ENCODE measurements at regions not wholly inside any gene's neighbourhood (a gene's known extent, or its start where the extent isn't known, plus 50 kb on each side); places are given as distances from the start of the nearest gene placed in this dataset.
A peak's percentile ranks its signal among the peaks of the same experiment; 100 is the strongest.

DNA sequence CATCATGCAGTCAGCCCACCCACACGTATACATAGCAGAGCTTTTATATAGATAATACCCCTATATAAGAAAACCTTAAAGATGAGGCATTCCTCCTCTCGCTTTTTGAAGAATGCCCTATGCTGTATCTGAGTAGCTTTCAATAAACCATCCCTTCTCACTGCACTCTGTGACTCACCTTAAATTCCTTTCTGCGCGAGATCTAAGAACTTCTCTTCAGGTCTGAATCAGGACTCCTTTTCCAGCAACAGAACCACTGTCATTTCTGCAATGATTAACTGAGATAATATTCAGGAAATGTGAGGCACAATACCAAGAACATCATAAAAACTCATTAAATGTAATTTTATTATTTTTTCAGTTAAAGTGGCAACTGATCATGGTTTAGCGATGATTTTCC is 76.4 kb upstream of the DCLK2 start:
- TF ChIP-seq, protein P1, sequence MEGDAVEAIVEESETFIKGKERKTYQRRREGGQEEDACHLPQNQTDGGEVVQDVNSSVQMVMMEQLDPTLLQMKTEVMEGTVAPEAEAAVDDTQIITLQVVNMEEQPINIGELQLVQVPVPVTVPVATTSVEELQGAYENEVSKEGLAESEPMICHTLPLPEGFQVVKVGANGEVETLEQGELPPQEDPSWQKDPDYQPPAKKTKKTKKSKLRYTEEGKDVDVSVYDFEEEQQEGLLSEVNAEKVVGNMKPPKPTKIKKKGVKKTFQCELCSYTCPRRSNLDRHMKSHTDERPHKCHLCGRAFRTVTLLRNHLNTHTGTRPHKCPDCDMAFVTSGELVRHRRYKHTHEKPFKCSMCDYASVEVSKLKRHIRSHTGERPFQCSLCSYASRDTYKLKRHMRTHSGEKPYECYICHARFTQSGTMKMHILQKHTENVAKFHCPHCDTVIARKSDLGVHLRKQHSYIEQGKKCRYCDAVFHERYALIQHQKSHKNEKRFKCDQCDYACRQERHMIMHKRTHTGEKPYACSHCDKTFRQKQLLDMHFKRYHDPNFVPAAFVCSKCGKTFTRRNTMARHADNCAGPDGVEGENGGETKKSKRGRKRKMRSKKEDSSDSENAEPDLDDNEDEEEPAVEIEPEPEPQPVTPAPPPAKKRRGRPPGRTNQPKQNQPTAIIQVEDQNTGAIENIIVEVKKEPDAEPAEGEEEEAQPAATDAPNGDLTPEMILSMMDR (IDR thresholded peaks at IDR 0.05; ENCODE audit: control insufficient read depth, extremely low read depth, insufficient read depth): no peak
- DNase-seq (ENCODE audit: low read depth): no peak
- no peak overlapping the region for H3K4me3 ChIP-seq (ENCODE audit: low read depth, low read length)

DNA sequence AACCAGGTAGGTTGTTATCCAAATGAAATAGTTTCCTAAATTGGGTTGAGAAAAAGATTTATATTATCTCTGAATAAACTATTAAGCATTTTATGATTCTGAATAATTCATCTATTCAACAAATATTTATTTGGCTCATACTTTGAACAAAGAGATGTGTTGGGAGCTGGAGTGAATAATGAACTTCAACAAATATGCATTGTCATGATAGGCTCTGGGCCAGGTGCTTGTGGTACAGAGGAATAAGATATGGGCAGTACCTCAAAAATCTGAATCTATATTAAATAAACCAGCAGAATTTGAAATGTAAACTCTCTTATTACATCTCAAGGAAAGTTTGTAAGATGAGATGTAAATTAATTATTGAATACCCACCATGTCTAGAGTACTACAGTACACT is 75.7 kb upstream of the DCLK2 start:
- no peak overlapping the region for H3K4me3 ChIP-seq (ENCODE audit: low read depth, low read length)
- DNase-seq (ENCODE audit: low read depth): no peak
- TF ChIP-seq, protein P1 (IDR thresholded peaks at IDR 0.05; ENCODE audit: control insufficient read depth, extremely low read depth, insufficient read depth): no peak

DNA sequence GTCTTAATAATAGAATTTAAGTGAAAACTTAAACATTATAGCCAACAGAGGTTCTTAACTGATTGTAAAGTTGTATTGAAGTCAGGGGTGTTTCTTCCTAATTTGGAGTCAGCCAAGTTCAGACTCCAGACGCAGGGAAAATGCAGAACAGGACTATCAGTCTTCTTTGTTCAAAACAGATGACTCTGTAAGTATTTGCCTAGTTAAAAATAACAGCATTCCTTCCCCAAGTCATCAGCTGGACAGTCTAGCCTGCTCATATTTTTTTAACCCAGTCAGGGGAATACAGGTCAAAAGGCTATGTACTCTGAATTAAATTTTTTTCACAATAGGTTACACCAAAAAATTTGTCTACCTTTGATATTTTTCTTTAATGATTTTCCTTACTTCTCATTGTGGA is 73.8 kb upstream of the DCLK2 start:
- DNase-seq (ENCODE audit: low read depth): no peak
- TF ChIP-seq, protein P1 (IDR thresholded peaks at IDR 0.05; ENCODE audit: control insufficient read depth, extremely low read depth, insufficient read depth): no peak
- no peak overlapping the region for H3K4me3 ChIP-seq (ENCODE audit: low read depth, low read length)

DNA sequence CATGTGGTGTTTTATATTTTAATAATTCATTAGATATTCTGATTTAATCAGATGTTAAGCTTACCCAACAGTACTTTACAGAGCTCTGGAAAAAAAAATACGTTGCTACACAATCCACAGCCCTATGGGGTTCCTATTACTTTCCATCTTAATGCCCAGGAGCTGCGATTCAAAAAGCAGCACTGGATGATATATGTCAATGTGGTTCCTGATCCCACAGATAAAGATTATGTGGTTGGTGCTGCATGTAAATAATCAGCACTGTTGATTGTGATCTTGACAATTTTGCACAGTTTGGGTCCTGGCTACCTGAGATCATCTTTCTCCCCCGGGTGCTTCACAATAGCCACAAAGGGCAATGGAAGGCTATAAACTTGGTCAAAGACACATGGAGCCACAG is 72.7 kb upstream of the DCLK2 start:
- H3K4me3 ChIP-seq (ENCODE audit: low read depth, low read length): no peak overlapping the region
- no peak for DNase-seq (ENCODE audit: low read depth)
- TF ChIP-seq, protein P1 (IDR thresholded peaks at IDR 0.05; ENCODE audit: control insufficient read depth, extremely low read depth, insufficient read depth): no peak

DNA sequence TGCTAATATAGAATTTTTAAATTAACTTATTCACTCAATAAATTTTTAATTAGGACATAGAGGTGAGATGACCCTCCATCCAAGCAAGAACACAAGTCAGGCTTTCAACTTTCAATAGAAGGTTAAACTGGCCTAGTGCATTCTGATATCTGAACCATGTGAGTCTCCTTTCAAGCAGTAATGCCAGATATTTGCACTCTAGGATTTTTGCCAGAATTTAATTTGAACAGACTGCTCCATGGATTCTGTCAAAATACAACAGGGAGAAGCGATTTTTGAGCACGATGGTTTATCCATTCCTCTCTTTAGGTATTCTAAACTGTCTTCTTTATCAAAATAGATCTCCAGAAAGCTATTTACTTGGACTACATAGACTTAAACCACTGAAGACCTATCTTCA is 72.0 kb upstream of the DCLK2 start:
- TF ChIP-seq, protein P1 (IDR thresholded peaks at IDR 0.05; ENCODE audit: control insufficient read depth, extremely low read depth, insufficient read depth): no peak
- peak; percentile 46 for DNase-seq (ENCODE audit: low read depth)
- H3K4me3 ChIP-seq (ENCODE audit: low read depth, low read length): no peak overlapping the region

DNA sequence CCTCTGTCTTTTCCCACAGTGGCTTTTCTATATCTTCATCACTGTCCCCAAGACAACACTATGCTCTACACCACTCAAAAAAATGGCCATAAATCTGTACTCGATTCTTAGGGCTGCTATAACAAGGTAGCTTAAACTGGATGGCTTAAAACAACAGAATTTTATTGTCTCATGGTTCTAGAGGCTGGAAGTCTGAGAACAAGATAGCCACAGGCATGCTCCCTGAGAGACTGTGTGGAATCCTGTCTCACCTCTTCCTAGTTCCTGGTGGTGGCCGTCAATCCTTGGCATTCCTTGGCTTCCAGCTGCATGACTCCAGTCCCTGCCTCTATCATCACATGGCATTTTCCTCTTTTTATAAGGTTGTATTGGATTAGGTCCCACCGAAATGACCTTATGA is 70.7 kb upstream of the DCLK2 start:
- TF ChIP-seq, protein P1 (IDR thresholded peaks at IDR 0.05; ENCODE audit: control insufficient read depth, extremely low read depth, insufficient read depth): no peak
- no peak overlapping the region for H3K4me3 ChIP-seq (ENCODE audit: low read depth, low read length)
- no peak for DNase-seq (ENCODE audit: low read depth)

DNA sequence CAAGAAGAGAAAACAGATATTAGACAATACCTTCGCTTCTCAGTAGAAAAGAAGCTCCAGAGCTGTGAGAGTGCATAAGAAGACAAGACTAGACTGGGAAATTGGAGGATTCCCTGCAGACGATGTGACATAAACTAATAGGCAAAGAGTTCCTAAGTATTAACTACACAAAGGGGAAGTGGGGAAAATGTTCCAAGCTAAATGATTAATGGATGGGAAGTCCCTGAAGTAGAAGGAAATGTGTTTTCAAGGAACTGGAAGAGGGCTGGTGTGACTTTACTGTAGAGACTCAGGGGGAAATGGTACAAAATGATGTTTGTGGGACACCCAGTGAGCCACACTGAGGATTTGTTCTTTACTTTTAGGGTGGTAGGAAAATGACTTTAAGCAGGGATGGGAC is 69.7 kb upstream of the DCLK2 start:
- no peak overlapping the region for H3K4me3 ChIP-seq (ENCODE audit: low read depth, low read length)
- no peak for DNase-seq (ENCODE audit: low read depth)
- TF ChIP-seq, protein P1 (IDR thresholded peaks at IDR 0.05; ENCODE audit: control insufficient read depth, extremely low read depth, insufficient read depth): no peak
